Fibroblast of peridontal ligament (primary cell): ENCODE measurements at regions not wholly inside any gene's neighbourhood (a gene's known extent, or its start where the extent isn't known, plus 50 kb on each side); places are given as distances from the start of the nearest gene placed in this dataset.

Experiments
- DNase-seq: peaks from one replicate; pipeline ENCODE4 v3.0.0-alpha.2; 2010; ENCODE audit errors: extremely low read depth

- DNase-seq: no peak
Measured at GRCh38 chr11:112844517-112844916, 116.7 kb upstream of the NCAM1 start.

- no peak for DNase-seq
Measured at GRCh38 chr11:112847568-112847967, 113.7 kb upstream of the NCAM1 start.

- peak; percentile 44 for DNase-seq
Measured at GRCh38 chr11:112852143-112852866, 108.9 kb upstream of the NCAM1 start.

- DNase-seq: no peak
Measured at GRCh38 chr11:112856133-112856532, 105.1 kb upstream of the NCAM1 start.

GRCh38 chr11:112856591-112856990, 104.6 kb upstream of the NCAM1 start:
- no peak for DNase-seq

- no peak for DNase-seq
Measured at GRCh38 chr11:112858289-112859023, 102.8 kb upstream of the NCAM1 start.

- no peak for DNase-seq
Measured at GRCh38 chr11:112859787-112860186, 101.4 kb upstream of the NCAM1 start.

GRCh38 chr11:112861356-112861755, 99.9 kb upstream of the NCAM1 start:
- no peak for DNase-seq

GRCh38 chr11:112863305-112863704, 97.9 kb upstream of the NCAM1 start:
- no peak for DNase-seq

- DNase-seq: no peak
Measured at GRCh38 chr11:112864672-112865071, 96.5 kb upstream of the NCAM1 start.

GRCh38 chr11:112871909-112872500, 89.2 kb upstream of the NCAM1 start:
- DNase-seq: no peak

GRCh38 chr11:112874980-112875379, 86.2 kb upstream of the NCAM1 start:
- DNase-seq: no peak

GRCh38 chr11:112877581-112877980, 83.6 kb upstream of the NCAM1 start:
- DNase-seq: no peak

- DNase-seq: no peak
Measured at GRCh38 chr11:112878033-112878601, 83.1 kb upstream of the NCAM1 start.

- no peak for DNase-seq
Measured at GRCh38 chr11:112880495-112880894, 80.7 kb upstream of the NCAM1 start.

- peak; percentile 25 for DNase-seq
Measured at GRCh38 chr11:112881461-112881860, 79.8 kb upstream of the NCAM1 start.

GRCh38 chr11:112882494-112883381, 78.5 kb upstream of the NCAM1 start:
- no peak for DNase-seq

- DNase-seq: peak; percentile 21
Measured at GRCh38 chr11:112884012-112884767, 77.0 kb upstream of the NCAM1 start.

GRCh38 chr11:112885744-112886433, 75.3 kb upstream of the NCAM1 start:
- DNase-seq: no peak
